Medulla oblongata (tissue), 1 donor: ENCODE measurements at regions not wholly inside any gene's neighbourhood (a gene's known extent, or its start where the extent isn't known, plus 50 kb on each side); places are given as distances from the start of the nearest gene placed in this dataset.
"Not testable (repeated sequence)": the region's sequence is repeated elsewhere in the genome, so short reads cannot be mapped to it uniquely, and the experiment has no call there.

ENCODE experiments used
- DNase-seq: peaks from one replicate; pipeline ENCODE4 v3.0.0-alpha.2; 2015; ENCODE audit errors: extremely low spot score

GRCh38 chr4:33989820-33990443, 2254.4 kb downstream of the ARAP2 start:
- DNase-seq, result no peak

DNA sequence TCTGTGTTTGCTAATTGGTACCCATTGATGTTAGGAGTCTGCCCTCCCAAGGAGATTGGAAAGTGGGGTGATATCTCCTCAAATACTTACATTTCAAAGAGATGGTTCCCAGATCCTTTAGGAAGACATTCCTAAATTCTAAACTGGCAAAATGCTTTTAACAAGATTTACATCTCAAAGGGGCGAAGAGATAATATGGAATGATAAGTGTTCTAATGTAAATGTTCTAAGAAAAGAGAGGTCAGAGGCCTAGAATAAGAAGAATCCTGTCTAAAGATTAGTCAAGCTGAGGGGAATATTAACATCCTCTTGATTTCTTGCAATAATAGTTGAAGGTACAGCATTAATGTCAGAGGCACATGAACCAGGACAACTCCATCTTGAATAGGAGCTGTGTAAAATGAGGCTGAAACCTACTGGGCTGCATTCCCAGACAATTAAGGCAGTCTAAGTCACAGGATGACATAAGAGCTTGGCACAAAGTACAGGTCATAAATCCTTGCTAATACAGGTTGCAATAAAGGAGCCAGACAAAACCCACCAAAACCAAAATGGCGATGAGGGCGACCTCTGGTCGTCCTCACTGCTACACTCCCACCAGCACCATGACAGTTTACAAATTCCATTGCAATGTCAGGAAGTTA, 2248.1 kb downstream of the ARAP2 start:
- DNase-seq, result no peak

DNA sequence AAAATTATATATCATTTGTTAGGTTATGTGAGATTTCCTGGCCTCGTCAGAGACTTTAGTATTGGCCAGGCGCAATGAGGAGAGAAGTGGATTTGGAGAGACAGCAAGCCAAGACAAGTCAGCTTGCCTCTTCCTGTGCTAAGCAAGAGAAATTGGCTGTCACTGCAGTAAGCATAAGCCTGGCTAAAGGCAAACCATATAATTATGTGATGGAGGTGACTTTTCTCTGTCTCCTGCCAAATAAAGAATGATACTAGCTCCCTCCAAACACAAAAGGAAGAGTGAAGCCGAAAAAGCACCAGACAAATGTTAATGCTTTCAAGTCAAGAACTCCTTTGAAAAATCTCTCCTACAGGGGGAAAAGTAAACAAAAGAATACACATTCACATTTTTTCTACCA, 2246.0 kb downstream of the ARAP2 start:
- no peak for DNase-seq

DNA sequence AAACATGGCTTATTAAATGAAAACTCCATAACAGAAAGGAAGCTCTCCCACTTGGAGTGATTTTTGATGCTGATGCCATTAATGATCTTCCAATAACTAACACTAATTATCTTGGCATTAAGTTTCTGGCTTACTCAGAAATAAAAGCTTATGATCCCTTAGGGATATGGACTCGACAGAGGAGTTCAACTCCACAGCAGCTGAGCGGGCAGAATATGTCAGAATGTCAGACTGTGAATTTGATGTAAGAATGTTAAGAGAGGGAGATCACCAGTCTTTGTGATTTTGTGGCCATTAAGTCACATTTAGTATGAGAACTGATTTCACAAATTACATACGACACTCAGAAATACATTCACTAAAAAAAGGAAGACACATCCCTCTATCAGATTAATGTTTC, 2244.0 kb downstream of the ARAP2 start:
- DNase-seq, result no peak

DNA sequence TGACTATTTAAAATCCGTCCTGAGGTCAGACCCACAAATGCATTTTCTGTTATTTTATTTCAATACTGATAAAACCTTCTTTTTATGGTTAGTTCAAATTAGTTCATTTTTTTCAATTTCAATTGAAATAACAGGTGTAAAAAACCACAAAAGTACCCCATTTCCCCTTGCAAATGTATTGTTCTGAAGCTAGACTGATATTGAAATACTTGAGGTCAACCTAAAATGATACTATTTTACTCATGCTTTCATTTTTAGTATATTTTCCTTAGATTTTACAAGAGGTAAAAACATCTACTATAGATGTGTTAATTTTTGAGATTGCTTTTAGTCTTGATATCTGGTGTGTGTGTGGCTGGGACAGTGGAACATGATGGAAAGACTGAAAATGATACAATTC, 2237.8 kb downstream of the ARAP2 start:
- not testable (repeated sequence) for DNase-seq

DNA sequence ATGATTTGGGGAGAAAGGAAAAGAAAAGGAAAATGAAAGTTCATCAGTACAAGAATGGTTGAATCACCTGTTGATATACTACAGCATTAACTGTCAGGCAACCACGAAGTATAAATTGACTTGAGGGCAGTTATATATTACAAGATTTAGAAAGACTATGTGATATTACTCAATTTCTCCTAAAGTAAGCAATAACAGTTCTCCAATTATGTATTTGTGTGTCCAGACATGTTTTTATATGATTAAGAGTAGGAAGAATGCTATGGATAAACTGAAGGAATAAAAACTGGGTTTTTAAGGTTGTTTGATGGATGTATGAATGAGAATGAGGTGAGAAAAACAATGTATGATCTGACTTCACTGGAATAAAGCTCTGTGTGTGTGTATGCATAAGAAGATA, 2234.4 kb downstream of the ARAP2 start:
- no peak for DNase-seq

- DNase-seq, result no peak
Observed at GRCh38 chr4:34010751-34011519, 2233.4 kb downstream of the ARAP2 start.

DNA sequence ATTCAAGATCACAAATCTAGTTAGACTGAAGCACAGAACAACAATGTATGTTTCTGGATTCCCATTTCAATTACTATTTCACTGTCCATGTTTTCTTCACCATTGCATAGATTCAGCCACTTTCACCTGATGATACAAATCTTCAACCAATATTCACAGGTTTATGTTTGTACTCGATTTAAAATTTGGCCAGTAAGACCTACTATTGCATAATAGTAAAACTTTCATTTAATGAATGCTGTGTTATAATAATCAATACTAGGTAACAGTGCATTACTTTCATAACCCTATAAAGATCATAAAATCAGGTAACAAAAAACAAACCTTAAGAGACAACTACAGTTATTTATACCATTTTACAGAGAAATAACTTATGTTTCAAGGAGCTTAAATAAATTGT, 2209.1 kb downstream of the ARAP2 start:
- no peak for DNase-seq

- no peak for DNase-seq
Observed at GRCh38 chr4:34037280-34037679, 2207.0 kb downstream of the ARAP2 start.

GRCh38 chr4:34039766-34040165, 2204.5 kb downstream of the ARAP2 start:
- no peak for DNase-seq

DNA sequence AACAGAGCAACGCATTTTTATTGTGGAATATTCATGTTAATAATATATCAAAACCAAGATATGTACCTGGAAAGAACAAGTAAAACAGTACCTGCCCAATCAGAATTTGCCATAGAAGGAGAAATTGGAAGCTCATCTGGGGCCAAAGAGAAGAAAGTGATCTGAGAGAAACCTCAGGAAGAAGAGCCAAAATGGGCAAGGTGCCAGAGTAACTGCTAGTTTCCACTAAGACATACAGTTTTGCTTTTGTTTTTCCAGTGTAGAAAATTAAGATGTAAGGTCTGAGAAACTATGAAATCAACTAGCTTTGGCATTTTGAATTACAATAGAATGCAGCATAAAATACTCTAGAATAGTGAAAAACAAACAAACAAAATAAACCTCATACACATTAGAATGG, 2201.2 kb downstream of the ARAP2 start:
- DNase-seq, result no peak

- DNase-seq, result no peak
Observed at GRCh38 chr4:34046580-34046979, 2197.7 kb downstream of the ARAP2 start.

- DNase-seq, result no peak
Observed at GRCh38 chr4:34047363-34047762, 2197.0 kb downstream of the ARAP2 start.

- DNase-seq, result peak; percentile 63
Observed at GRCh38 chr4:34066126-34066525, 2178.2 kb downstream of the ARAP2 start.

GRCh38 chr4:34091451-34091850, 2152.9 kb downstream of the ARAP2 start:
- no peak for DNase-seq

GRCh38 chr4:34094114-34094513, 2150.2 kb downstream of the ARAP2 start:
- DNase-seq, result no peak

GRCh38 chr4:34105311-34105710, 2139.0 kb downstream of the ARAP2 start:
- no peak for DNase-seq

DNA sequence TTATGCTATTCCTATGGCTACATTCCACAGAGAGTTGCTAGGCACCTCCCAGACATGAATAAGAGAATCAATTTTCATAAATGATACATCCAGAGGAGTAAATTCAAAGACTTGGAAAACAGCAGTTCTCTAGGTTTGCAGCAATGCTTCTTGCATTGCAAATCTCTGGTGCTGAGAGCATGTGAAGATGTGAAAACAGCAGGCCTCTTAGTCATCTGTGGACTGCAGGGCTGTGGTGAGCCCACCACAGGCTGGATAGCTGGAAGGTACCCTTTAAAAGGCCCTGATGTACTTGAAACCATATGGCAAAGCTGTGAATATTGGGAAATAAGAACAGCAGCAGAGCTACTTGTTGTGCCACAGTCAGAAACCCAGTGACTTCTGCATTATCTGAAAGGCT, 2135.9 kb downstream of the ARAP2 start:
- DNase-seq, result no peak

DNA sequence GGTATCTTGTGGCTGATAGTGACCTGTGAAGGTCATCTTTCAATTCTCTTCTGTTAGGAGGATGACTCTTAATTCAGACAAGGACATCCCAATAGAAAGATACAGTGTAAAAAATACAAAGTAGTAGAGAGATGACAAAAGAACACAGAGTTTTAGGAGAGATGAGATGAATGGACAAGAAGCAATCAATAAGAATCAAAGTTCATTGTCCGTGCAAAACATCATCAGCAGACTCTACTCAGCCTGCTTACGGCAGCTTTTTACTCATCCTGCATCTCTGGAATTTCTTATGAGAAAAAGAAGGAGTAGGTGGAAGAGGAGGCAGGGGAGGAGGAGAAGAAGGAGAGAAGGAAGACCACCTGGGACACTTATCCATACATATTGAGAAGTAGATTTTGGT, 2131.7 kb downstream of the ARAP2 start:
- no peak for DNase-seq

DNA sequence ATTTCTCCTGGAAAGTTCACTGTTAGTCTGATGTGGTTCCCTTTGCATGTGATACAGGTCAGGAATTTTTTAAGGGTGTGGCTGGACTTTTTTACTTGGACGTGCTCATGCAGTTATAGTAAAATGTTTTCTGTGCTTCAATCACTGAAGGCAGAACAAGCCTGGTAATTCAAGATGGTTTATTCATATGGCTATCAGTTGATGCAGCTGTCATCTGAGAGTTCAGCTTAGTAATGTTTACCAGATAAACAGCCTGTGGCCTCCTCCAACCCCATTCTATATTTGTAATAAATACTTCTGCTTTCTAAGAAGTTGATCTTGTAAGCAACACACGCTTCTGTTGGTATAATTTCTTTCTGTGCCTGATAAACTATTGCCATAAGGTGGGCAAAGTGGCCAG, 2105.9 kb downstream of the ARAP2 start:
- no peak for DNase-seq

DNA sequence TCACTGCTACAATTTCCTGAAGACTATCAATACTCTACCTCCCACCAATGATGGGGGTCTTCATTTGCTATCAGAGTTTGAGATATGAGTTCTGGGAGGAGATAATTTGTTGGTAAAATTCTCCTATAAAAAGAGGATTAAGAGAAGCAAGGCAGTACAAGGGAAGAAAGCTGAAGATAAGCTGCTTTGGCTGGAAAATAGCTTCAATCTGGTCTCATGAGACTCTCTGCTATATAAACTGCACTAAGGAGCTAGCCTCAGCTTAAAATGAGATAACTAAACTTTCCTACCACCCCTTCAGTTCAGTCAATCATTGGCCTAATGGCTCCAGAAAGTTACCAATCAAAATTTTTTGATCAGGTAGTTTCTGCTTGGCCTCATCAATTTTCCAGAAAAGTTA, 2105.0 kb downstream of the ARAP2 start:
- DNase-seq, result no peak

- DNase-seq, result no peak
Observed at GRCh38 chr4:34148322-34148908, 2095.9 kb downstream of the ARAP2 start.

- no peak for DNase-seq
Observed at GRCh38 chr4:34157547-34157946, 2086.8 kb downstream of the ARAP2 start.
